ENCODE measurements at regions not wholly inside any gene's neighbourhood (a gene's known extent, or its start where the extent isn't known, plus 50 kb on each side); places are given as distances from the start of the nearest gene placed in this dataset.
A peak's percentile ranks its signal among the peaks of the same experiment; 100 is the strongest.

- intact Hi-C loops (cut with DNase I; ENCODE audit: low total_unique reads) = no loop called here
- WGBS, 2 donors = 100% methylated on average over 1 of the region's 1 CpG
- Histone ChIP-seq H3K27me3 (no peaks in the 10 kb centered on the region), H3K36me3 (ENCODE audit: low read depth, missing control alignments) (no peaks in the 10 kb centered on the region), H3K27ac (no peak overlapping the region), H3K4me3 (no peak overlapping the region), H3K9me3 (no peaks in the 10 kb centered on the region), H3K4me1 (peaks cover 31% of the 10 kb centered on the region)
- TF ChIP-seq, protein P1, sequence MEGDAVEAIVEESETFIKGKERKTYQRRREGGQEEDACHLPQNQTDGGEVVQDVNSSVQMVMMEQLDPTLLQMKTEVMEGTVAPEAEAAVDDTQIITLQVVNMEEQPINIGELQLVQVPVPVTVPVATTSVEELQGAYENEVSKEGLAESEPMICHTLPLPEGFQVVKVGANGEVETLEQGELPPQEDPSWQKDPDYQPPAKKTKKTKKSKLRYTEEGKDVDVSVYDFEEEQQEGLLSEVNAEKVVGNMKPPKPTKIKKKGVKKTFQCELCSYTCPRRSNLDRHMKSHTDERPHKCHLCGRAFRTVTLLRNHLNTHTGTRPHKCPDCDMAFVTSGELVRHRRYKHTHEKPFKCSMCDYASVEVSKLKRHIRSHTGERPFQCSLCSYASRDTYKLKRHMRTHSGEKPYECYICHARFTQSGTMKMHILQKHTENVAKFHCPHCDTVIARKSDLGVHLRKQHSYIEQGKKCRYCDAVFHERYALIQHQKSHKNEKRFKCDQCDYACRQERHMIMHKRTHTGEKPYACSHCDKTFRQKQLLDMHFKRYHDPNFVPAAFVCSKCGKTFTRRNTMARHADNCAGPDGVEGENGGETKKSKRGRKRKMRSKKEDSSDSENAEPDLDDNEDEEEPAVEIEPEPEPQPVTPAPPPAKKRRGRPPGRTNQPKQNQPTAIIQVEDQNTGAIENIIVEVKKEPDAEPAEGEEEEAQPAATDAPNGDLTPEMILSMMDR (IDR thresholded peaks at IDR 0.05) = no peak
- TF ChIP-seq POLR2A (IDR thresholded peaks at IDR 0.05) = no peak
- DNase-seq = no peak
Observed at GRCh38 chr6:41448256-41448655, 97.9 kb upstream of the FOXP4 start.

DNA sequence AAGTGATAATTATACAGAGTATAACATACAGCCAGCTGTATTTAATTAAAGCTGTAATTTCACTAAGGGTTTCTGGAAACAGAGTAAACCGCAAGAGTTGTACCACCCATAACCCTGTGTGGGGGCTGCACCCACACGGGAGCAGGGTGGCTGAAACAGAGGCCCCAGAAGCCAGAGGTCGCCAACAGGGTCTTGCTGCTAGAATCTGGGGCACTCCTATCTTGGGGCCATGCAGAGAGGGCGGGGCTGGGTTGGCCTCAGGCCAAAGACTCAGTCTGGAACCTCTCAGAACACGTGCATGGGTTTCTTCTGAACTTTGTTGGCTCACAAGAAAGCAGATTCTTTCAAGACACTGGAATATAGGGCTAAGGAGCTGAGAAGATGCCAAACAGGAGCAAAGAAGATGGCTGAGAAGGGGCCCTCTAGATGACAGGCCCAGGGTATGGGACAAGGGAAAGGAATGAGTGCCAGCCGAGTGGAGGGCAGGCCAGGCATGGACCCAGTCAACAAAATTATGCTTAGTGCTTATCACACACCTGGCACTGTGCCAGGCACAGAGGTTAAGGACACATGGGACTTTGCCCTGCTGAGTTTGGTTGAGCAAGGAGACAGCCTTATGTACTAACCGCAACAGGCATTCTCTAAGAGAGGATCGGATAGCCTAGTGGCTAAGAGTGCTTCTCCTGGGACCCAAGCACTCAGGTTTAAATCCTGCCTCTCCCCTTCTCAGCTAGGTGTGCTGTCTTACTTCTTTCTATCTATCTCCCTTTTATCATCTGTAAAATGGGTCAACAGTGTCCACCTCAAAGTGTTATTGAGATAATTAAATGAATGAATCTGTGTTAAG is 96.6 kb upstream of the FOXP4 start:
- H3K27me3 ChIP-seq = no peaks in the 10 kb centered on the region
- TF ChIP-seq, protein P1 (IDR thresholded peaks at IDR 0.05) = no peak
- TF ChIP-seq POLR2A (IDR thresholded peaks at IDR 0.05) = no peak
- intact Hi-C loops (cut with DNase I; ENCODE audit: low total_unique reads) = no loop called here
- H3K9me3 ChIP-seq = no peaks in the 10 kb centered on the region
- H3K36me3 ChIP-seq (ENCODE audit: low read depth, missing control alignments) = no peaks in the 10 kb centered on the region
- 41 to 46% methylated on average over 8 of the region's 8 CpGs for WGBS, 2 donors
- peak; percentile 49 for DNase-seq
- H3K27ac ChIP-seq = no peak overlapping the region
- H3K4me3 ChIP-seq = no peak overlapping the region
- H3K4me1 ChIP-seq = peaks cover 20% of the 10 kb centered on the region

DNA sequence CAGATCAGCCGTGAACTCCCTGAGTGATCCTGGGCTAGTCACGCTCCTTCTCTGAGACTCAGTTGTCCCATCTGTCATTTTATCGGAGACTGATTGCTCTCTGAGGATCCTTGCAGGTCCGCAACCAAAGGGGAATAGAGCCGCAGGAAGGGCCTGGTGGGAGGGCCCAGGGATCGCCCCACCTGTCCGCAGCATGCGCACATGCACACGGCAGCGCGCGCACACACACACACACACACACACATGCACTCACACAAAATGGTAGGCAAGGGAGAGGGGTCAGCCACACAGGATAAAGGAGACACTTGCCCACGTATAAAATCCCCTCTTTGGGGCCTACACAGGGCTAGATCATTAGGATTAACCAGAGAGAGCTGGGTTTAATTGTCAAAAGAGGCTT is 95.6 kb upstream of the FOXP4 start:
- TF ChIP-seq, protein P1 (IDR thresholded peaks at IDR 0.05) = no peak
- no peak for TF ChIP-seq POLR2A (IDR thresholded peaks at IDR 0.05)
- H3K4me1 ChIP-seq = peaks cover 16% of the 10 kb centered on the region
- intact Hi-C loops (cut with DNase I; ENCODE audit: low total_unique reads) = no loop called here
- no peak for DNase-seq
- 91 to 93% methylated on average over 13 of the region's 13 CpGs for WGBS, 2 donors
- H3K27me3 ChIP-seq = no peaks in the 10 kb centered on the region
- H3K27ac ChIP-seq = no peak overlapping the region
- no peaks in the 10 kb centered on the region for H3K36me3 ChIP-seq (ENCODE audit: low read depth, missing control alignments)
- no peaks in the 10 kb centered on the region for H3K9me3 ChIP-seq
- H3K4me3 ChIP-seq = no peak overlapping the region

DNA sequence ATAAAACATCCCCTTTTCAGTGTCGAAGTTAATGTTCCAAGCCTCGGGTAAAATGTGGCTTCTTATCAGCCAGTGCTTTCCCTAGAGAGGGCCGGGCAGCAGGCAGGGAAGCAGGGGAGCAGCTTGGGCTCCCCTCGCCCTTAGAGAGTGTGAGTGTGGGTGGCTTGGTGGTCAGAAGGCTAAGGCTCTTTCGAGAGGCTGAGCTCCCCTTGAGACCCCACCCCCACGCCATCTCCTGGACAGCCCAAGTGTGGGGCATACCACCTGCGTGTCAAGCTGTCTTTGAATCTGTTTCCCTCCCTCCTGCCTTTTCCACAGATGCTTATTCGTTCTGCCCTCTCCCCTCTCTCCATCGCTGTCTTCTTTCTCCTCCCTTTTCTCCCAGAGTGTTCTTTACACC is 95.1 kb upstream of the FOXP4 start:
- Histone ChIP-seq H3K4me1 (peaks cover 16% of the 10 kb centered on the region), H3K27me3 (no peaks in the 10 kb centered on the region)
- 51 to 63% methylated on average over 9 of the region's 9 CpGs for WGBS, 2 donors

More for the DNA sequence above, 95.1 kb upstream of the FOXP4 start:
- Histone ChIP-seq H3K4me3 (no peak overlapping the region), H3K36me3 (ENCODE audit: low read depth, missing control alignments) (no peaks in the 10 kb centered on the region), H3K9me3 (no peaks in the 10 kb centered on the region), H3K27ac (peak overlapping the region in 1 of 2 donors; percentile 45)
- intact Hi-C loops (cut with DNase I; ENCODE audit: low total_unique reads) = no loop called here
- no peak for DNase-seq
- TF ChIP-seq, protein P1 (IDR thresholded peaks at IDR 0.05) = no peak
- TF ChIP-seq POLR2A (IDR thresholded peaks at IDR 0.05) = no peak
